H9 (cell line): ENCODE measurements at regions not wholly inside any gene's neighbourhood (a gene's known extent, or its start where the extent isn't known, plus 50 kb on each side); places are given as distances from the start of the nearest gene placed in this dataset.

ENCODE experiments used
- DNase-seq: peaks from one replicate; pipeline ENCODE4 v3.0.0-alpha.2; 2017
- H2AFZ ChIP-seq: one replicate; pipeline ENCODE4 v1.6.1; 2013; ENCODE audit warnings: mild to moderate bottlenecking, low read length, control low read depth, moderate library complexity
- H2AK5ac ChIP-seq: 2 replicates; pipeline ENCODE4 v1.6.1; 2013; ENCODE audit warnings: low read length, control low read depth, mixed read lengths; ENCODE audit not compliant: insufficient read length
- H2BK120ac ChIP-seq: one replicate; pipeline ENCODE4 v1.6.1; 2013; ENCODE audit warnings: low read depth, mild to moderate bottlenecking, low read length, control low read depth, inconsistent platforms; ENCODE audit not compliant: poor library complexity, severe bottlenecking
- H2BK12ac ChIP-seq: 2 replicates; pipeline ENCODE4 v1.6.1; 2013; ENCODE audit warnings: low read length, control low read depth, mixed read lengths, low read depth; ENCODE audit not compliant: insufficient read length
- H2BK15ac ChIP-seq: 2 replicates; pipeline ENCODE4 v1.6.1; 2013; ENCODE audit warnings: low read depth, low read length, control low read depth
- H2BK20ac ChIP-seq: one replicate; pipeline ENCODE4 v1.6.1; 2013; ENCODE audit warnings: low read depth, mild to moderate bottlenecking, low read length, control low read depth, inconsistent platforms; ENCODE audit not compliant: poor library complexity, severe bottlenecking
- H2BK5ac ChIP-seq: 2 replicates; pipeline ENCODE4 v1.6.1; 2013; ENCODE audit warnings: low read length, control low read depth, mixed read lengths; ENCODE audit not compliant: insufficient read length
- H3K14ac ChIP-seq: 2 replicates; pipeline ENCODE4 v1.6.1; 2013; ENCODE audit warnings: low read length, control low read depth; ENCODE audit not compliant: insufficient read depth
- H3K18ac ChIP-seq: 2 replicates; pipeline ENCODE4 v1.6.1; 2013; ENCODE audit warnings: low read depth, mild to moderate bottlenecking, mixed read lengths, low read length, control low read depth; ENCODE audit not compliant: insufficient read length
- H3K23ac ChIP-seq: 2 replicates; pipeline ENCODE4 v1.6.1; 2013; ENCODE audit warnings: low read length, control low read depth, mixed read lengths, low read depth; ENCODE audit not compliant: insufficient read length
- H3K23me2 ChIP-seq: 2 replicates; pipeline ENCODE4 v1.6.1; 2013; ENCODE audit warnings: low read depth, mild to moderate bottlenecking, mixed read lengths, low read length, control low read depth; ENCODE audit not compliant: insufficient read length, poor library complexity, severe bottlenecking
- H3K27ac ChIP-seq: 2 replicates; pipeline ENCODE4 v1.5.1; 2013; ENCODE audit warnings: low read length, control low read depth, mixed read lengths, low read depth; ENCODE audit not compliant: insufficient read length
- H3K27me3 ChIP-seq: 2 replicates; pipeline ENCODE4 v1.6.1; 2013; ENCODE audit warnings: low read length, control low read depth, inconsistent platforms; ENCODE audit not compliant: insufficient read depth
- H3K4ac ChIP-seq: 2 replicates; pipeline ENCODE4 v1.6.1; 2013; ENCODE audit warnings: low read depth, mild to moderate bottlenecking, control low read depth, inconsistent platforms, low read length, moderate library complexity
- H3K4me1 ChIP-seq: 2 replicates; pipeline ENCODE4 v1.6.1; 2013; ENCODE audit warnings: low read length, control low read depth, inconsistent platforms; ENCODE audit not compliant: insufficient read depth
- H3K4me2 ChIP-seq: 2 replicates; pipeline ENCODE4 v1.6.1; 2013; ENCODE audit warnings: low read length, control low read depth, mixed read lengths; ENCODE audit not compliant: insufficient read length, insufficient read depth
- H3K56ac ChIP-seq: 2 replicates; pipeline ENCODE4 v1.6.1; 2013; ENCODE audit warnings: low read depth, mild to moderate bottlenecking, mixed read lengths, low read length, control low read depth; ENCODE audit not compliant: insufficient read length
- H3K79me1 ChIP-seq: 2 replicates; pipeline ENCODE4 v1.6.1; 2013; ENCODE audit warnings: low read depth, mild to moderate bottlenecking, moderate library complexity, low read length, control low read depth, inconsistent platforms; ENCODE audit not compliant: insufficient read depth, poor library complexity, severe bottlenecking
- H3K79me2 ChIP-seq: 2 replicates; pipeline ENCODE4 v1.6.1; 2013; ENCODE audit warnings: low read length, control low read depth, inconsistent platforms; ENCODE audit not compliant: insufficient read depth
- H3K9ac ChIP-seq: 2 replicates; pipeline ENCODE4 v1.6.1; 2013; ENCODE audit warnings: low read length, control low read depth, mixed read lengths; ENCODE audit not compliant: insufficient read length; ENCODE audit errors: extremely low read depth
- H3K9me3 ChIP-seq: one replicate; pipeline ENCODE4 v1.6.1; 2013; ENCODE audit warnings: low read depth, low read length, inconsistent platforms; ENCODE audit not compliant: control insufficient read depth
- H3T11ph ChIP-seq: one replicate; pipeline ENCODE4 v1.6.1; 2013; ENCODE audit warnings: mild to moderate bottlenecking, low read length, control low read depth, inconsistent platforms
- H4K20me1 ChIP-seq: one replicate; pipeline ENCODE4 v1.6.1; 2013; ENCODE audit not compliant: control insufficient read depth, insufficient read length, insufficient read depth
- H4K5ac ChIP-seq: 2 replicates; pipeline ENCODE4 v1.6.1; 2013; ENCODE audit warnings: low read depth, mild to moderate bottlenecking, mixed read lengths, low read length, control low read depth; ENCODE audit not compliant: insufficient read length
- H4K8ac ChIP-seq: replicated peaks from 2 replicates; pipeline ENCODE4 v1.6.1; 2013; ENCODE audit warnings: low read length, control low read depth, mixed read lengths, low read depth; ENCODE audit not compliant: insufficient read length
- H4K91ac ChIP-seq: 2 replicates; pipeline ENCODE4 v1.6.1; 2013; ENCODE audit warnings: low read depth, mild to moderate bottlenecking, moderate library complexity, mixed read lengths, low read length, control low read depth; ENCODE audit not compliant: insufficient read length
- H3K27ac Mint-ChIP-seq, 3 experiments: 2 replicates in 2 of 3; 3 replicates in 1 of 3; pipeline ENCODE4 v1.8.0; 2020 to 2021; ENCODE audit warnings: mixed read lengths in 3 of 3, mild to moderate bottlenecking in 1 of 3, moderate library complexity in 1 of 3
- H3K27me3 Mint-ChIP-seq: 2 replicates; pipeline ENCODE4 v1.8.0; 2021; ENCODE audit warnings: low read depth, mild to moderate bottlenecking, moderate library complexity, mixed read lengths
- H3K36me3 Mint-ChIP-seq, 3 experiments: 2 replicates in 2 of 3; 3 replicates in 1 of 3; pipeline ENCODE4 v1.8.0; 2020 to 2021; ENCODE audit warnings: low read depth in 3 of 3, mixed read lengths in 3 of 3; ENCODE audit not compliant: insufficient read depth in 1 of 3
- H3K4me1 Mint-ChIP-seq, 2 experiments: 2 replicates each; pipeline ENCODE4 v1.8.0; 2020; ENCODE audit warnings: mixed read lengths in 2 of 2
- H3K4me3 Mint-ChIP-seq, 2 experiments: 2 replicates in 1 of 2; 3 replicates in 1 of 2; pipeline ENCODE4 v1.8.0; 2020 to 2021; ENCODE audit warnings: mild to moderate bottlenecking in 2 of 2, mixed read lengths in 2 of 2, moderate library complexity in 1 of 2
- H3K9me3 Mint-ChIP-seq, 2 experiments: 2 replicates in 1 of 2; 3 replicates in 1 of 2; pipeline ENCODE4 v1.8.0; 2020; ENCODE audit warnings: mild to moderate bottlenecking in 2 of 2, mixed read lengths in 2 of 2, moderate library complexity in 1 of 2
- CTCF ChIP-seq: fragments of 200-600 bp; sonication (generic); conservative IDR thresholded peaks from 3 replicates; pipeline ENCODE4 v1.8.0; 2021; ENCODE audit warnings: antibody characterized with exemption, mild to moderate bottlenecking
- WGBS: extraction: QIAGEN DNeasy Blood & Tissue Kit; methylation state at CpG from one replicate; pipeline ENCODE4 v1.1.7; 2013; ENCODE audit warnings: missing lambda C conversion rate, low lambda C conversion rate, mixed read lengths; ENCODE audit not compliant: insufficient read length; ENCODE audit errors: extremely low coverage; 5-methylcytosine and 5-hydroxymethylcytosine counted together

GRCh38 chr16:54519161-54519695 lies 232.6 kb upstream of the IRX3 start:
- H2BK5ac ChIP-seq: no peak overlapping the region
- Mint-ChIP-seq H3K4me1 (peaks cover 11 to 15% of the 10 kb centered on the region in 2 experiments), H3K27me3 (no peaks in the 10 kb centered on the region), H3K4me3 (no peak overlapping the region), H3K9me3 (no peaks in the 10 kb centered on the region), H3K36me3 (peaks cover 0 to 5% (median 0%) of the 10 kb centered on the region in 3 experiments; a peak in 2 of 7 replicates), H3K27ac (no peak overlapping the region)
- H2BK20ac ChIP-seq: no peak overlapping the region
- H3K4me2 ChIP-seq: no peak overlapping the region
- H3K4me1 ChIP-seq: no peaks in the 10 kb centered on the region
- H2BK12ac ChIP-seq: no peak overlapping the region
- H2BK15ac ChIP-seq: no peak overlapping the region
- no peak overlapping the region for H3K27ac ChIP-seq
- WGBS: no CpG with 5 or more reads among the region's 4 CpGs
- no peak overlapping the region for H4K91ac ChIP-seq
- no peak for TF ChIP-seq CTCF
- no peak overlapping the region for H3K18ac ChIP-seq
- no peak overlapping the region for H3K4ac ChIP-seq
- no peak overlapping the region for H3K14ac ChIP-seq
- H4K20me1 ChIP-seq: no peaks in the 10 kb centered on the region
- H3K79me2 ChIP-seq: no peaks in the 10 kb centered on the region
- H3K27me3 ChIP-seq: no peaks in the 10 kb centered on the region
- no peak overlapping the region for H2AK5ac ChIP-seq
- H4K5ac ChIP-seq: no peak overlapping the region
- DNase-seq: no peak
- no peak overlapping the region for H2BK120ac ChIP-seq
- H4K8ac ChIP-seq: no peak overlapping the region
- no peak overlapping the region for H3K56ac ChIP-seq
- no peaks in the 10 kb centered on the region for H3K79me1 ChIP-seq
- H2AFZ ChIP-seq: no peak overlapping the region
- no peaks in the 10 kb centered on the region for H3K23me2 ChIP-seq
- no peak overlapping the region for H3K23ac ChIP-seq
- H3T11ph ChIP-seq: no peak overlapping the region
- no peaks in the 10 kb centered on the region for H3K9me3 ChIP-seq
- H3K9ac ChIP-seq: no peak overlapping the region
